ENCODE measurements at regions not wholly inside any gene's neighbourhood (a gene's known extent, or its start where the extent isn't known, plus 50 kb on each side); places are given as distances from the start of the nearest gene placed in this dataset.

- DNase-seq (ENCODE audit: low read depth, low spot score) = no peak
Measured at GRCh38 chr20:21577551-21577950, 63.7 kb upstream of the NKX2-2 start.

- no peak for DNase-seq (ENCODE audit: low read depth, low spot score)
Measured at GRCh38 chr20:21575981-21576740, 62.3 kb upstream of the NKX2-2 start.

- no peak for DNase-seq (ENCODE audit: low read depth, low spot score)
Measured at GRCh38 chr20:21575167-21575566, 61.3 kb upstream of the NKX2-2 start.

- DNase-seq (ENCODE audit: low read depth, low spot score) = no peak
Measured at GRCh38 chr20:21574443-21574842, 60.6 kb upstream of the NKX2-2 start.

- no peak for DNase-seq (ENCODE audit: low read depth, low spot score)
Measured at GRCh38 chr20:21573259-21573658, 59.4 kb upstream of the NKX2-2 start.

GRCh38 chr20:21571841-21572690, 58.2 kb upstream of the NKX2-2 start:
- DNase-seq (ENCODE audit: low read depth, low spot score) = no peak

DNA sequence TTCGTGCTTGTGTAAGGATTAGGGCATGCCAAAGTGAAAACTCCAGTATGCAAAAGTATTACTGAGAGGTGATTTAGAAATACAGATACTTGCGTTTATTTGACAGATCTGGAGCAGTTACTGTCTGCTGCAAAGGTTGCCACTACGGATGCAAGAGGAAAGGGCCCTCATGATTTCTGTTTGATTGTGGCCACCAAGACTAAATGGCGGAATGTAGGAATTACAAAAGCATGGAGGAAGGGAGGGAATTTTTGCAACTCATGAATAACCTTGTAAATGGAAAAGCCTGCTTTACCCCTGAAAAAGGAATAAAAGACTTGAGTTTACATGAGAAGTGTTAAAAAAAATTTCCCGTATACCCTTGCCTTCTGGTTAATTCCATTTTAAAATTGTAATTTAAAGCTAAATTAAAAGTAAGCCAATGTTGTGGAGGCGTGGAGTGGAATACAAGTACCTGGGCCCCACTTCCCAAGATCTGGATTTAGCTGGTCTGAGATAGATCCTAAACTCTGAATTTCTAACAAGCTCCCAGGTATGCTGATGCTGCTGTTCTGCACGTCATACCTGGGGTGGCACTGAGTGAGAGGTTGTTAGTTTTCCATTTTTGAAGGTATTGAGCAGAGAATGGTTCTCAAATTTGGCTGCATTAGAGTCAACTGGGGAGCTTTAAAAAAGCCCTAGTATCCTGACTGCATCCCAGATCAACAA, 56.6 kb upstream of the NKX2-2 start:
- peak; percentile 40 for DNase-seq (ENCODE audit: low read depth, low spot score)

DNA sequence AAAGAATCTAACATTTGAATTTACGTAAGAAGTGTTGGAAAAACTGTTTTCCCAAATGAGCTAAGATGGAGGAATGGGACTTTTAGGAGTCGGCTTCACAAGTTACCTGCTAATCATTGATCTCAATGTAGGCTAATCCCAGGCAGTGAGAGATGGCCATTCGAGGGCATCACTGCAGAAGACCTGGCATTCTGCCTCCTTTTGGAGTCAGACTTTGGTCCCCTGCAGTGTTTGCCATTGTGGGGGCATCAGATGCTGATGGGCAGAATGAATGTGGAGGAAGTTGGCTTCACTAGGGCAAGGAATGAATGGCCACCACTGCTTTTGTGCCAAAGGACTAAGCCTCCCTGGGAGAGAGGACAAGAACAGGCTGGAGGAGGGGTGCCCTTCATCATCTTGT, 55.7 kb upstream of the NKX2-2 start:
- no peak for DNase-seq (ENCODE audit: low read depth, low spot score)

- no peak for DNase-seq (ENCODE audit: low read depth, low spot score)
Measured at GRCh38 chr20:21564127-21564773, 50.4 kb upstream of the NKX2-2 start.

Data from iPS DF 19.7 (cell line).